MM.1S (cell line): ENCODE measurements at regions not wholly inside any gene's neighbourhood (a gene's known extent, or its start where the extent isn't known, plus 50 kb on each side); places are given as distances from the start of the nearest gene placed in this dataset.

Experiments
- DNase-seq: peaks from one replicate; pipeline ENCODE4 v3.0.0-alpha.2; 2015
- H2AFZ ChIP-seq: fragments of 300-600 bp; sonication (generic); 2 replicates; pipeline ENCODE4 v1.6.0; 2016; ENCODE audit warnings: antibody characterized with exemption, low read length
- H3F3A ChIP-seq: fragments of 300-600 bp; sonication (generic); 2 replicates; pipeline ENCODE4 v1.6.1; 2016; ENCODE audit warnings: mild to moderate bottlenecking, antibody characterized with exemption, low read length, moderate library complexity, mixed read lengths; ENCODE audit not compliant: insufficient read depth
- H3K27ac ChIP-seq: fragments of 300-600 bp; sonication (generic); 2 replicates; pipeline ENCODE4 v1.5.1; 2016; ENCODE audit warnings: mild to moderate bottlenecking, low read length
- H3K27me3 ChIP-seq: fragments of 300-600 bp; sonication (generic); replicated peaks from 2 replicates; pipeline ENCODE4 v1.6.0; 2016; ENCODE audit warnings: low read length; ENCODE audit not compliant: insufficient read depth
- H3K36me3 ChIP-seq: fragments of 300-600 bp; sonication (generic); replicated peaks from 2 replicates; pipeline ENCODE4 v1.6.1; 2016; ENCODE audit warnings: mild to moderate bottlenecking, low read length, mixed read lengths; ENCODE audit not compliant: insufficient read depth
- H3K4me1 ChIP-seq: fragments of 300-600 bp; sonication (generic); 2 replicates; pipeline ENCODE4 v1.6.1; 2016; ENCODE audit warnings: low read length, mixed read lengths
- H3K4me2 ChIP-seq: fragments of 300-600 bp; sonication (generic); 2 replicates; pipeline ENCODE4 v1.6.0; 2016; ENCODE audit warnings: low read depth, low read length
- H3K4me3 ChIP-seq: fragments of 300-600 bp; sonication (generic); 2 replicates; pipeline ENCODE4 v1.5.1; 2016; ENCODE audit warnings: low read length, mixed read lengths
- H3K79me2 ChIP-seq: fragments of 300-600 bp; sonication (generic); 2 replicates; pipeline ENCODE4 v1.6.1; 2016; ENCODE audit warnings: mixed run types, low read length, mixed read lengths
- H3K9ac ChIP-seq: fragments of 300-600 bp; sonication (generic); 2 replicates; pipeline ENCODE4 v1.6.1; 2016; ENCODE audit warnings: low read length, mixed read lengths
- H3K9me2 ChIP-seq: fragments of 300-600 bp; sonication (generic); replicated peaks from 2 replicates; pipeline ENCODE4 v1.6.1; 2016; ENCODE audit warnings: mild to moderate bottlenecking, low read length, mixed read lengths; ENCODE audit not compliant: insufficient read depth
- H3K9me3 ChIP-seq: fragments of 300-600 bp; sonication (generic); replicated peaks from 2 replicates; pipeline ENCODE4 v1.6.1; 2016; ENCODE audit warnings: mild to moderate bottlenecking, low read length, mixed read lengths; ENCODE audit not compliant: insufficient read depth
- H4K20me1 ChIP-seq: fragments of 300-600 bp; sonication (generic); 2 replicates; pipeline ENCODE4 v1.6.1; 2016; ENCODE audit warnings: mild to moderate bottlenecking, low read length, moderate library complexity, mixed read lengths; ENCODE audit not compliant: insufficient read depth
- EZH2 ChIP-seq: fragments of 300-600 bp; sonication (generic); optimal IDR thresholded peaks from 2 replicates; pipeline ENCODE3; 2017; ENCODE audit warnings: low read depth, mild to moderate bottlenecking, antibody characterized with exemption, low read length, mixed read lengths
- EZH2phosphoT487 ChIP-seq: fragments of 300-600 bp; sonication (generic); IDR thresholded peaks from 2 replicates; pipeline ENCODE4 v1.6.1; 2018; ENCODE audit warnings: antibody characterized with exemption, low read length
- TF ChIP-seq, protein P1 (sequence below): fragments of 300-600 bp; sonication (generic); IDR thresholded peaks from 2 replicates; pipeline ENCODE4 v1.5.1; 2016; ENCODE audit warnings: antibody characterized with exemption, low read length, mixed read lengths

DNA sequence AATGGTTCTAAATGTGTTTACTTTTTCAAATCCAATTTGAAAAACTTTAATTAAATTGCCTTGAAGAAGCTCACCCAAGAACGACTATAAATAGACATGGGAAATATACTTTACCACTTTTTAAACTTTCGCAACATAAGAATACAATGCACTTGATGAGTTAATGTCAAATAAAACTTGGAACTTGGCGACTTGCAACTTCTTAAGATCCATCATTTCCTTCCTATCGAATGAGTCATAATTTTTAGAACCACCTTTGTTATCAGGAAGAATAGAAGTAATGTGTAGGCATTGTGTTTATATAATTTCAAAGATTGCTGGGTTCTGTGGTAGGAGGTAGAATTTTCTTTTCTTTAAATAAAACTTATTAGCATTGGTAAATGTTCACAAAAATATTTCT, 1417.4 kb upstream of the FLRT2 start:
- no peaks in the 10 kb centered on the region for H3K9me3 ChIP-seq
- no peaks in the 10 kb centered on the region for H3K27me3 ChIP-seq
- H4K20me1 ChIP-seq, result no peaks in the 10 kb centered on the region
- H3K9me2 ChIP-seq, result no peaks in the 10 kb centered on the region
- TF ChIP-seq EZH2 (no peak), EZH2phosphoT487 (no peak)
- TF ChIP-seq, protein P1, sequence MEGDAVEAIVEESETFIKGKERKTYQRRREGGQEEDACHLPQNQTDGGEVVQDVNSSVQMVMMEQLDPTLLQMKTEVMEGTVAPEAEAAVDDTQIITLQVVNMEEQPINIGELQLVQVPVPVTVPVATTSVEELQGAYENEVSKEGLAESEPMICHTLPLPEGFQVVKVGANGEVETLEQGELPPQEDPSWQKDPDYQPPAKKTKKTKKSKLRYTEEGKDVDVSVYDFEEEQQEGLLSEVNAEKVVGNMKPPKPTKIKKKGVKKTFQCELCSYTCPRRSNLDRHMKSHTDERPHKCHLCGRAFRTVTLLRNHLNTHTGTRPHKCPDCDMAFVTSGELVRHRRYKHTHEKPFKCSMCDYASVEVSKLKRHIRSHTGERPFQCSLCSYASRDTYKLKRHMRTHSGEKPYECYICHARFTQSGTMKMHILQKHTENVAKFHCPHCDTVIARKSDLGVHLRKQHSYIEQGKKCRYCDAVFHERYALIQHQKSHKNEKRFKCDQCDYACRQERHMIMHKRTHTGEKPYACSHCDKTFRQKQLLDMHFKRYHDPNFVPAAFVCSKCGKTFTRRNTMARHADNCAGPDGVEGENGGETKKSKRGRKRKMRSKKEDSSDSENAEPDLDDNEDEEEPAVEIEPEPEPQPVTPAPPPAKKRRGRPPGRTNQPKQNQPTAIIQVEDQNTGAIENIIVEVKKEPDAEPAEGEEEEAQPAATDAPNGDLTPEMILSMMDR, result no peak
- H3K36me3 ChIP-seq, result no peaks in the 10 kb centered on the region
- H3K9ac ChIP-seq, result no peak overlapping the region
- no peak overlapping the region for H3K4me3 ChIP-seq
- no peak overlapping the region for H2AFZ ChIP-seq
- no peaks in the 10 kb centered on the region for H3K4me1 ChIP-seq
- no peak for DNase-seq
- no peaks in the 10 kb centered on the region for H3F3A ChIP-seq
- H3K4me2 ChIP-seq, result no peak overlapping the region
- H3K27ac ChIP-seq, result no peak overlapping the region
- H3K79me2 ChIP-seq, result no peaks in the 10 kb centered on the region

DNA sequence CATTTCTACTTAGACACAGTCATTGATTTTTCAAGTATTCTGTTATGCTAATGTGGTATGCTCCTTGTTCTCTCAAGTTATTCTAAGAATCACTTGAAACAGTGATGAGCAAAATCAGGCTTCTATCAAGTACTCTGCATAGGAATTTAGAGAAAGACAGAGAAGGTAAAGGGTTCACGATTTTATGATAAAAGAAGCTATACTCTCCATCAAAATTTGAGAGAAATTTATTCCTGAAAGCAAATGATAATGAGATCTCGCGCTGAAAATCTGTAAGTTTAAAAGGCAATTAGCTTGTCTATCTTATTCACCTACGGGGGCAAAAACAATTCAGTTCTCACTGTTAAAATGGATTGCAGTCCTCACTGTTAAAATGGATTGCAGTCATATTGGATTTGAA, 1404.3 kb upstream of the FLRT2 start:
- H3K9me3 ChIP-seq, result no peaks in the 10 kb centered on the region
- H3K9ac ChIP-seq, result no peak overlapping the region
- H3K27me3 ChIP-seq, result no peaks in the 10 kb centered on the region
- no peaks in the 10 kb centered on the region for H3F3A ChIP-seq
- H3K4me2 ChIP-seq, result no peak overlapping the region
- no peaks in the 10 kb centered on the region for H3K9me2 ChIP-seq
- H3K4me1 ChIP-seq, result no peaks in the 10 kb centered on the region
- no peak overlapping the region for H3K4me3 ChIP-seq
- DNase-seq, result no peak
- no peak overlapping the region for H2AFZ ChIP-seq
- H3K27ac ChIP-seq, result no peak overlapping the region
- no peaks in the 10 kb centered on the region for H3K36me3 ChIP-seq
- TF ChIP-seq, protein P1, result no peak
- no peak for TF ChIP-seq EZH2
- TF ChIP-seq EZH2phosphoT487, result no peak
- no peaks in the 10 kb centered on the region for H3K79me2 ChIP-seq
- H4K20me1 ChIP-seq, result no peaks in the 10 kb centered on the region

DNA sequence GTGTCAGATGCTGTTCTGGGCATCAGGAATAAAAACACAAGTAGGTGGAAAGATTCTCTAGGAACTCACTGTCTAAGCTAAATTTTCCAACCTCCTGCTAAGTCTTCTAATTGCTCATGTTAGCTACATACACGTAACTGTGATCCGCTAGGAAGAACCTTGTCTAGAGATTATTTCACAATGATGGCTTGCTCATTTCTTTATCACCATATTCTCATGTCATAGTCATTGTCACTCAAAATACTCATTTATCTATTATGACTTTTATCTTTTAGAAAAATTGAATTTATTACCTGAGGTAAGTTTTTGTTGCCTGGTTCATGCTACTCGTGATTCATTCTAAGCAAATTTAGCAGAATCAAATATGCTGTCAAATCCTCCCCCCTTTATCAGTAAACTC, 1402.4 kb upstream of the FLRT2 start:
- Histone ChIP-seq H2AFZ (no peak overlapping the region), H3K9me2 (no peaks in the 10 kb centered on the region), H3K4me2 (no peak overlapping the region), H3K4me1 (no peaks in the 10 kb centered on the region), H3K9me3 (no peaks in the 10 kb centered on the region), H3K36me3 (no peaks in the 10 kb centered on the region), H3K27ac (no peak overlapping the region), H3K79me2 (no peaks in the 10 kb centered on the region), H3K27me3 (no peaks in the 10 kb centered on the region), H4K20me1 (no peaks in the 10 kb centered on the region), H3K9ac (no peak overlapping the region), H3F3A (no peaks in the 10 kb centered on the region), H3K4me3 (no peak overlapping the region)
- DNase-seq, result no peak
- TF ChIP-seq EZH2phosphoT487, result no peak

DNA sequence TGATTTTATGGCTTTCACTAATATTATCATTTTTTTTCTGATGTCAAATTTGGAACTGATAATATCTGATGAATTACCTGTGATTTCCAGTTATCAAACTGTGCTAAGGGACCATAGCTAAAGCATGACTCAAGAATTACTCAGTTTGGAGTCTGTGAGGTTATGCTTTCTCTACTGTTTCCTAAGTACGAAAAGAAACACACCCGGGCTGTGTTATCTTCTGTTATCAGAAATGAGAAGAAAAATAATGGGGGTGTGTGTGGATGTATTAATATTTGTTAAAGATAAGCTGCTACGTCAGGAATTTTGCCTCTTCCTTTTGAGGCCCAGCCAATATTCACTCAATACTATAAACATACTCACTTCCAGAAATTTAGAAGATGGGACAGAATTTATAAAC, 1401.9 kb upstream of the FLRT2 start:
- Histone ChIP-seq H3K4me3 (no peak overlapping the region), H3K4me2 (no peak overlapping the region), H3K27ac (no peak overlapping the region), H3K79me2 (no peaks in the 10 kb centered on the region), H4K20me1 (no peaks in the 10 kb centered on the region), H3K9me3 (no peaks in the 10 kb centered on the region), H3K9me2 (no peaks in the 10 kb centered on the region), H3K9ac (no peak overlapping the region), H3K4me1 (no peaks in the 10 kb centered on the region), H3K27me3 (no peaks in the 10 kb centered on the region), H2AFZ (no peak overlapping the region), H3F3A (no peaks in the 10 kb centered on the region), H3K36me3 (no peaks in the 10 kb centered on the region)
- DNase-seq, result no peak
- no peak for TF ChIP-seq EZH2phosphoT487
- TF ChIP-seq EZH2, result no peak
- TF ChIP-seq, protein P1, result no peak
